DND-41 (cell line): ENCODE measurements at regions not wholly inside any gene's neighbourhood (a gene's known extent, or its start where the extent isn't known, plus 50 kb on each side); places are given as distances from the start of the nearest gene placed in this dataset.

Experiments used
- ATAC-seq: fragments of 200-7000 bp; cut with Tn5 transposase; 3 replicates; pipeline ENCODE4 v1.9.1; 2021; ENCODE audit warnings: low read depth; ENCODE audit not compliant: insufficient read depth
- DNase-seq: peaks from one replicate; pipeline ENCODE4 v3.0.0-alpha.2; 2020
- H2AFZ ChIP-seq: 2 replicates; pipeline ENCODE4 v1.6.0; 2012; ENCODE audit warnings: low read depth, low read length
- H3K27ac ChIP-seq: 2 replicates; pipeline ENCODE4 v1.5.1; 2012; ENCODE audit warnings: low read length, inconsistent platforms
- H3K27me3 ChIP-seq: fragments of 200-600 bp; sonication (generic); 2 replicates; pipeline ENCODE4 v1.6.0; 2012; ENCODE audit warnings: low read length, mild to moderate bottlenecking, inconsistent platforms; ENCODE audit not compliant: insufficient read depth, poor library complexity
- H3K36me3 ChIP-seq: 2 replicates; pipeline ENCODE4 v1.5.1; 2012; ENCODE audit warnings: low read length, inconsistent platforms; ENCODE audit not compliant: insufficient read depth
- H3K4me1 ChIP-seq: 2 replicates; pipeline ENCODE4 v1.5.1; 2012; ENCODE audit warnings: mild to moderate bottlenecking, low read length; ENCODE audit not compliant: insufficient read depth
- H3K4me2 ChIP-seq: 2 replicates; pipeline ENCODE4 v1.6.0; 2012; ENCODE audit warnings: mild to moderate bottlenecking, moderate library complexity, low read length, inconsistent platforms; ENCODE audit not compliant: insufficient read depth
- H3K4me3 ChIP-seq, 2 experiments: fragments of 200-600 bp in 1 of 2; shearing (Covaris generic) in 1 of 2; 2 replicates each; pipeline ENCODE4 v1.5.1; 2012 to 2016; ENCODE audit warnings: inconsistent platforms in 2 of 2, low read length in 2 of 2, mild to moderate bottlenecking in 2 of 2, low read depth in 1 of 2, moderate library complexity in 1 of 2
- H3K79me2 ChIP-seq: 2 replicates; pipeline ENCODE4 v1.6.0; 2012; ENCODE audit warnings: low read length, inconsistent platforms; ENCODE audit not compliant: insufficient read depth
- H3K9ac ChIP-seq: 2 replicates; pipeline ENCODE4 v1.6.0; 2012; ENCODE audit warnings: low read depth, mild to moderate bottlenecking, inconsistent platforms, low read length, moderate library complexity
- H3K9me3 ChIP-seq: 2 replicates; pipeline ENCODE4 v1.5.1; 2012; ENCODE audit warnings: low read length, moderate library complexity, mild to moderate bottlenecking, inconsistent platforms; ENCODE audit not compliant: insufficient read depth, severe bottlenecking
- H4K20me1 ChIP-seq: 2 replicates; pipeline ENCODE4 v1.6.0; 2012; ENCODE audit warnings: low read length; ENCODE audit not compliant: insufficient read depth
- EZH2 ChIP-seq: IDR thresholded peaks from 3 replicates; pipeline ENCODE4 v1.6.1; 2012; ENCODE audit warnings: borderline replicate concordance, low read depth, mild to moderate bottlenecking, moderate library complexity, low read length, inconsistent platforms; ENCODE audit not compliant: severe bottlenecking
- TF ChIP-seq, protein P1 (sequence below): IDR thresholded peaks from 2 replicates; pipeline ENCODE4 v1.5.1; 2012; ENCODE audit warnings: borderline replicate concordance, low read length, moderate library complexity, mild to moderate bottlenecking; ENCODE audit not compliant: poor library complexity, severe bottlenecking; ENCODE audit errors: extremely low read depth

DNA sequence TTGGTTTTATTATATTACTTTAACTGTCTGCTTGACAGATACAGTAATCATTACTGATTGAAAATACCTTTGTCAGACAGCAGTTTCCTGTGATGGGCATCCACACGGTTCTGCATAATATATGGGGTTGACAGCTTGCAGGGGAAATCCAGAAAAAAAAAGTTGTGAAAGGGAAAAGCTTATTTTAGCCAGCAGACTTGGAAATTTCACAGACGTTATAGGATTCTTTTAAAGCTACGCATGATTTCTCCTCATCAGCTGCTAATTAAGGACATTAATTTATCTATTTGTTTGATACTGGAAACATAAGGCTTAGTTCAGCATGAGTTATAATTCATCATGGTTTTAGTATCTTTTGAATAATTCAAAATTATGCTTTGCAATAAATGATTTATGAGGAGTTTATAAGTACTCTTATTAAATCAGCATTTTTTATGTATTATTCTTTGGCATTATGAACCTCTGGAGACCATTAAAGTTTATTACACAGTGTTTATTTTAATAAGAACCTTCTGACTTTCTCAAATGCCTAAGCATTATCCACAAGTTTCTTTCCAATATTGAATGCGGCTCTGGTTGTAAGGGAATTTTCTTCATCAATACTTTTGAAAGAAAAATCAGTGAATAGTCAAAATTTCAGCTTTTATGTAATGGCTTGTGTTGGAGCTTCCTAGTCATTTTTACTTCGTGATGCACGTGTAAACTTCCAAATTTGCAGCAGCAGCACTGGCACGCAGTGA lies 235.3 kb upstream of the KCNK2 start:
- Histone ChIP-seq H2AFZ (no peak overlapping the region), H3K9ac (no peak overlapping the region), H3K4me1 (no peaks in the 10 kb centered on the region), H4K20me1 (no peaks in the 10 kb centered on the region), H3K4me2 (no peak overlapping the region), H3K4me3 (no peak overlapping the region), H3K79me2 (no peaks in the 10 kb centered on the region), H3K27ac (no peak overlapping the region), H3K27me3 (no peaks in the 10 kb centered on the region), H3K9me3 (no peaks in the 10 kb centered on the region), H3K36me3 (no peaks in the 10 kb centered on the region)
- ATAC-seq (no peak), DNase-seq (no peak)
- TF ChIP-seq, protein P1, sequence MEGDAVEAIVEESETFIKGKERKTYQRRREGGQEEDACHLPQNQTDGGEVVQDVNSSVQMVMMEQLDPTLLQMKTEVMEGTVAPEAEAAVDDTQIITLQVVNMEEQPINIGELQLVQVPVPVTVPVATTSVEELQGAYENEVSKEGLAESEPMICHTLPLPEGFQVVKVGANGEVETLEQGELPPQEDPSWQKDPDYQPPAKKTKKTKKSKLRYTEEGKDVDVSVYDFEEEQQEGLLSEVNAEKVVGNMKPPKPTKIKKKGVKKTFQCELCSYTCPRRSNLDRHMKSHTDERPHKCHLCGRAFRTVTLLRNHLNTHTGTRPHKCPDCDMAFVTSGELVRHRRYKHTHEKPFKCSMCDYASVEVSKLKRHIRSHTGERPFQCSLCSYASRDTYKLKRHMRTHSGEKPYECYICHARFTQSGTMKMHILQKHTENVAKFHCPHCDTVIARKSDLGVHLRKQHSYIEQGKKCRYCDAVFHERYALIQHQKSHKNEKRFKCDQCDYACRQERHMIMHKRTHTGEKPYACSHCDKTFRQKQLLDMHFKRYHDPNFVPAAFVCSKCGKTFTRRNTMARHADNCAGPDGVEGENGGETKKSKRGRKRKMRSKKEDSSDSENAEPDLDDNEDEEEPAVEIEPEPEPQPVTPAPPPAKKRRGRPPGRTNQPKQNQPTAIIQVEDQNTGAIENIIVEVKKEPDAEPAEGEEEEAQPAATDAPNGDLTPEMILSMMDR = no peak
- TF ChIP-seq EZH2 = no peak

DNA sequence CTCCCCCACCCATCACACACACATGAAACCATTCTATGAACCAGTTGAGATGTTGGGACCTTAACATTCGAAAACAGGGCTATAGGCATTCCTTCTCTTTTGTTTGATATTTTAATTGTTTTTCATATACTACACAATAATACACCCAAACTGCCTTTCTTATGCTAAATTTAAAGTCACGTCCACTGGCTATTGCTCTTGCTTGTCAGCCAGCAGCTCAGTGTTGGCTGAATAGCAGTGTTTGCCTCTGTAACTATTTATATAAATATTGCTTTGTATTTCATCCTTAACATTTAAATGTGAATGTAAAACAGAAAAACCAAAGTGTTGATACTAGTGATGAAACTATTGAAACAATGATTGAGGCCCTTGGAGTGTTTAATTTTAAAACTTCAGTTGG lies 234.4 kb upstream of the KCNK2 start:
- TF ChIP-seq, protein P1 = no peak
- TF ChIP-seq EZH2 = no peak
- Histone ChIP-seq H3K27ac (no peak overlapping the region), H3K27me3 (no peaks in the 10 kb centered on the region), H3K9ac (no peak overlapping the region), H3K4me3 (no peak overlapping the region), H3K9me3 (no peaks in the 10 kb centered on the region), H3K79me2 (no peaks in the 10 kb centered on the region), H3K4me2 (no peak overlapping the region), H3K4me1 (no peaks in the 10 kb centered on the region), H2AFZ (no peak overlapping the region), H4K20me1 (no peaks in the 10 kb centered on the region), H3K36me3 (no peaks in the 10 kb centered on the region)
- no peak for DNase-seq
- ATAC-seq = no peak

DNA sequence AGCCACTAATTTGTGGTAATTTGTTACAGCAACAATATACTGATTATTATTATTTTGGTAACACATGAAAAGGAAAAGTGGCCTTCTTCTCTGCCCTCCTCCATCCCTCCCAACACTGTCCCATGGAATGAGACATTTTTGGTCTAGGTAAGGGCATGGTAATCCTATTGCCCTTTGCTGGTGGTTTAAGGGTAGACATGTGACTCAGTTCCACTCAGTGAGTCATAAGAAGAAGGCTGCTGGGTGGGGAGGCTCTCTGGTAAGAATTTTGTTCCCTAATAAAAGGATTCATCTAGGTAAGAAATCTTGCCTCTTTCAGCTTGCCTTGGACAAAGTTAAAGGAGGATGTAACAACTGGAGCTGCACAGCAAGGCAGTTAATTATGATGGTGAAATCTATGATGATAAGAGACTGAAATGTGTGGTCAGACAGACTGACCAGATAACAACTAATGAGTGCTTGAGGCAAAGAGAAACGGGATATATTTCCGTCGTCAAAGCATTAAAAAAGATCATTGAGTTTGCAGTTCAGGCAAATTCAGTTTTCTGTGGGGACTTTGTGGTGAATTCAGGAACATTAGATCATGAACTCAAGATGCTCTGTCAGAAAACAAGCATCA lies 232.0 kb upstream of the KCNK2 start:
- Histone ChIP-seq H3K4me3 (no peak overlapping the region), H4K20me1 (no peaks in the 10 kb centered on the region), H3K9ac (no peak overlapping the region), H3K9me3 (no peaks in the 10 kb centered on the region), H3K4me2 (no peak overlapping the region), H3K79me2 (no peaks in the 10 kb centered on the region), H3K27ac (no peak overlapping the region), H3K4me1 (no peaks in the 10 kb centered on the region), H2AFZ (no peak overlapping the region), H3K36me3 (no peaks in the 10 kb centered on the region), H3K27me3 (no peaks in the 10 kb centered on the region)
- ATAC-seq (no peak), DNase-seq (no peak)
- no peak for TF ChIP-seq EZH2
- TF ChIP-seq, protein P1 = no peak
